Osteoblast (primary cell): ENCODE measurements at regions not wholly inside any gene's neighbourhood (a gene's known extent, or its start where the extent isn't known, plus 50 kb on each side); places are given as distances from the start of the nearest gene placed in this dataset.

Source experiments
- DNase-seq: peaks from one replicate; pipeline ENCODE4 v3.0.0; 2011; ENCODE audit warnings: low spot score, mixed read lengths; ENCODE audit not compliant: insufficient read length; ENCODE audit errors: missing footprints
- H2AFZ ChIP-seq: 2 replicates; pipeline ENCODE4 v1.6.0; 2011; ENCODE audit warnings: mild to moderate bottlenecking, low read length
- H3K27ac ChIP-seq: 2 replicates; pipeline ENCODE4 v1.5.1; 2011; ENCODE audit warnings: mild to moderate bottlenecking, low read depth, low read length, moderate library complexity
- H3K27me3 ChIP-seq: 2 replicates; pipeline ENCODE4 v1.6.0; 2012; ENCODE audit warnings: mild to moderate bottlenecking, control low read depth, inconsistent platforms, low read length, moderate library complexity; ENCODE audit not compliant: insufficient read depth
- H3K36me3 ChIP-seq: 2 replicates; pipeline ENCODE4 v1.5.1; 2011; ENCODE audit warnings: mild to moderate bottlenecking, low read length, control low read depth, moderate library complexity; ENCODE audit not compliant: insufficient read depth
- H3K4me1 ChIP-seq: 2 replicates; pipeline ENCODE4 v1.5.1; 2011; ENCODE audit warnings: mild to moderate bottlenecking, low read length, control low read depth, moderate library complexity; ENCODE audit not compliant: insufficient read depth
- H3K4me2 ChIP-seq: 2 replicates; pipeline ENCODE4 v1.6.0; 2011; ENCODE audit warnings: mild to moderate bottlenecking, low read length; ENCODE audit not compliant: insufficient read depth
- H3K4me3 ChIP-seq: fragments of 200-600 bp; sonication (generic); 3 replicates; pipeline ENCODE4 v1.5.1; 2012; ENCODE audit warnings: mild to moderate bottlenecking, low read length, inconsistent platforms; ENCODE audit not compliant: insufficient read depth
- H3K79me2 ChIP-seq: 2 replicates; pipeline ENCODE4 v1.6.0; 2012; ENCODE audit warnings: mild to moderate bottlenecking, low read length, control low read depth, inconsistent platforms; ENCODE audit not compliant: insufficient read depth
- H3K9me3 ChIP-seq: 2 replicates; pipeline ENCODE4 v1.5.1; 2011; ENCODE audit warnings: low read depth, low read length, control low read depth
- H4K20me1 ChIP-seq: 2 replicates; pipeline ENCODE4 v1.6.0; 2012; ENCODE audit warnings: mild to moderate bottlenecking, low read length, control low read depth; ENCODE audit not compliant: insufficient read depth
- CTCF ChIP-seq: IDR thresholded peaks from 2 replicates; pipeline ENCODE4 v1.5.1; 2011; ENCODE audit warnings: mild to moderate bottlenecking, low read depth, low read length, moderate library complexity; ENCODE audit errors: extremely low read depth

GRCh38 chr4:3391422-3391821 is 50.3 kb upstream of the HGFAC start:
- Histone ChIP-seq H4K20me1 (no peaks in the 10 kb centered on the region), H3K4me1 (peaks cover 27% of the 10 kb centered on the region), H3K27ac (no peak overlapping the region), H3K4me2 (no peak overlapping the region), H3K79me2 (peaks cover 3% of the 10 kb centered on the region), H3K36me3 (no peaks in the 10 kb centered on the region), H2AFZ (no peak overlapping the region), H3K9me3 (no peaks in the 10 kb centered on the region), H3K27me3 (no peaks in the 10 kb centered on the region), H3K4me3 (no peak overlapping the region)
- no peak for DNase-seq
- TF ChIP-seq CTCF, result no peak
